ENCODE measurements at regions not wholly inside any gene's neighbourhood (a gene's known extent, or its start where the extent isn't known, plus 50 kb on each side); places are given as distances from the start of the nearest gene placed in this dataset.

DNA sequence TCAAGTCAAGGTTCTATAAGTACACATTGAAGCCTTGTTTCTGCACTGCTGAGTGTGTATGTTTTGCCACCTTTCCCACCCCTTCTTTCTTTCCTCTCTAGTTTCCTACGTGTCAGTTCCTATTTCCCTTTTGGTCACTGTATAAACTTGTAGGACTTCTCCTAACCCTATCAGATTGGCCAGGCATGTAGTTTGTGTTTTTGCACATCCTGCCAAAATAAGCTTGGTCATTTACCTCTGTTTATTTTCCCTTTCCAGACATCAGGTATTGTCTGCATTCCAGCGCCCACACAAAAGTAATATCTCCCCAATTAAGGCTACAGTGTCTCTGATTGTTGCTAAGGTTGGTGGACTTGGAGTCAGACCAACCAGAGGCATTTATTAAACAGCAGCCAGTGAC lies 252.9 kb upstream of the MPDZ start:
- TF ChIP-seq, protein P1, sequence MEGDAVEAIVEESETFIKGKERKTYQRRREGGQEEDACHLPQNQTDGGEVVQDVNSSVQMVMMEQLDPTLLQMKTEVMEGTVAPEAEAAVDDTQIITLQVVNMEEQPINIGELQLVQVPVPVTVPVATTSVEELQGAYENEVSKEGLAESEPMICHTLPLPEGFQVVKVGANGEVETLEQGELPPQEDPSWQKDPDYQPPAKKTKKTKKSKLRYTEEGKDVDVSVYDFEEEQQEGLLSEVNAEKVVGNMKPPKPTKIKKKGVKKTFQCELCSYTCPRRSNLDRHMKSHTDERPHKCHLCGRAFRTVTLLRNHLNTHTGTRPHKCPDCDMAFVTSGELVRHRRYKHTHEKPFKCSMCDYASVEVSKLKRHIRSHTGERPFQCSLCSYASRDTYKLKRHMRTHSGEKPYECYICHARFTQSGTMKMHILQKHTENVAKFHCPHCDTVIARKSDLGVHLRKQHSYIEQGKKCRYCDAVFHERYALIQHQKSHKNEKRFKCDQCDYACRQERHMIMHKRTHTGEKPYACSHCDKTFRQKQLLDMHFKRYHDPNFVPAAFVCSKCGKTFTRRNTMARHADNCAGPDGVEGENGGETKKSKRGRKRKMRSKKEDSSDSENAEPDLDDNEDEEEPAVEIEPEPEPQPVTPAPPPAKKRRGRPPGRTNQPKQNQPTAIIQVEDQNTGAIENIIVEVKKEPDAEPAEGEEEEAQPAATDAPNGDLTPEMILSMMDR (IDR thresholded peaks at IDR 0.05) = no peak
- no peak for TF ChIP-seq POLR2A (IDR thresholded peaks at IDR 0.05)

Data from uterus (tissue), 2 donors.